Stomach (tissue), 8 donors: ENCODE measurements at regions not wholly inside any gene's neighbourhood (a gene's known extent, or its start where the extent isn't known, plus 50 kb on each side); places are given as distances from the start of the nearest gene placed in this dataset.
"Not testable (repeated sequence)": the region's sequence is repeated elsewhere in the genome, so short reads cannot be mapped to it uniquely, and the experiment has no call there.

Experiments
- DNase-seq, 2 donors: peaks; one replicate each; pipeline versions ENCODE4 v3.0.0 to v3.0.0-alpha.2; 2013 to 2019
- H3K27ac ChIP-seq, 5 donors: fragments of 200-600 bp in 4 of 5; sonication (generic) in 4 of 5; one replicate each; pipeline ENCODE4 v1.5.1; 2013 to 2019; ENCODE audit warnings: mild to moderate bottlenecking in 1 of 5, moderate library complexity in 1 of 5
- H3K27me3 ChIP-seq, 3 donors: fragments of 200-600 bp; sonication (generic); one replicate each; pipeline ENCODE4 v1.5.1; 2017 to 2019; ENCODE audit warnings: mixed run types in 1 of 3
- H3K36me3 ChIP-seq, 4 donors: fragments of 200-600 bp; sonication (generic); 1 replicate in 3 of 4; 2 replicates in 1 of 4; pipeline ENCODE4 v1.5.1; 2016 to 2019
- H3K4me1 ChIP-seq, 4 donors: fragments of 200-600 bp; sonication (generic); one replicate each; pipeline ENCODE4 v1.5.1; 2016 to 2019
- H3K4me3 ChIP-seq, 4 donors: fragments of 200-600 bp; sonication (generic) in 3 of 4; one replicate each; pipeline ENCODE4 v1.5.1; 2016 to 2019; ENCODE audit warnings: mild to moderate bottlenecking in 1 of 4
- H3K9me3 ChIP-seq, 4 donors: fragments of 200-600 bp; sonication (generic); one replicate each; pipeline ENCODE4 v1.5.1; 2016 to 2019
- EP300 ChIP-seq: sonication (generic); formaldehyde crosslinking; IDR thresholded peaks from one replicate; pipeline ENCODE4 v1.6.1; 2017; ENCODE audit warnings: antibody characterized with exemption
- POLR2A ChIP-seq, 4 donors: fragments of 450-650 bp; IDR thresholded peaks; one replicate each; pipeline ENCODE4 v1.6.1; 2016; ENCODE audit warnings: antibody characterized with exemption in 4 of 4, control low read depth in 2 of 4, mild to moderate bottlenecking in 1 of 4, moderate library complexity in 1 of 4
- POLR2AphosphoS5 ChIP-seq, 3 donors: sonication (generic); formaldehyde crosslinking; IDR thresholded peaks; one replicate each; pipeline ENCODE4 v1.6.1; 2016; ENCODE audit warnings: antibody characterized with exemption in 3 of 3
- WGBS, 5 donors: extraction: QIAGEN DNeasy Blood & Tissue Kit in 3 of 5; methylation state at CpG; one replicate each; pipeline versions ENCODE4 v1.1.5 to v1.1.7; 2013 to 2018; 5-methylcytosine and 5-hydroxymethylcytosine counted together
- intact Hi-C: fragments of 100-400 bp; cut with DNase I; formaldehyde crosslinking; loops from one replicate; pipeline ENCODE4 v1.15.1; 2023; ENCODE audit warnings: low total_unique reads
- TF ChIP-seq, protein P1 (sequence below), 7 experiments: fragments of 450-650 bp in 4 of 7; fragments of 200-600 bp in 3 of 7; sonication (generic) in 3 of 7; IDR thresholded peaks; one replicate each; pipeline ENCODE4 v1.5.1; 2016 to 2019; ENCODE audit warnings: antibody characterized with exemption in 7 of 7, control low read depth in 2 of 7, mild to moderate bottlenecking in 1 of 7
- donor health status: healthy with polysubstance abuse.
- donor health status: Bipolar disorder and iron deficiency.
- donor health status: healthy.

DNA sequence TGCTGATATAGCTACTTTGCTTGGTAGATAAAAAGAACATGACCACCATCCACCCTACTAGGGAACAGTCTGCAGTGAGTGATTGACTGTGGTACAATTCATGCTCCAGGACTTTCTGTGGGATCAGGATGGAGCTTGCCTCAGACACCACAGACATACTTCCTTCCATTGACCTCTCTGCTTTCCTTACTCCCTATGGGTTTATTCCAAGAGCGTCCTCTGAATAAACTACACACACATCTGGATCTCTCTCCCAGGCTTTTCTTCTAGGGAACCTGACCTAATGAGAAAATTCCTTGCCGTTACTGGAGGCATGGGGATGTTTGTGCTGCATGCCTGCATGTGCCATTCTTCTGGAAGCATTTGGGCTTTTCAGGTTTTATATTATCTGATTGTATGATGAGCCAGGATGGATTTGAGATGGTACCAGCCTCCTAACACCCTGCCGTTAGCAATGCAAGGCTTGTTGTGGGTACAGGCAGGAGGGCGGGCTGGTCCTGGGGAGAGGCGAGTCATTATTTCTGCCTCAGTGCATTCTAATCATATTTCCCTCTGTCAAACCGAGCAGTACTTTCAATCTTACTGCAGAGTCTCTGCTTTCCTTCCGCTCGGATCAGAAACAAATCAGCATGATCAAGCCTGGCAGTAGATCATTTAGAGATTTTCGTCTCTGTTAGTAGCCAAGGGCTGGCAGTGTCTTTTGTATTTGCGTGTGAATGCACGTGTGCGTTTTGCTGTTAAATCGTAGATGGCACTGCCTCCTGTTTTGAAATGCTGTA is 279.2 kb downstream of the PDCD6IP start:
- H3K4me3 ChIP-seq = no peak overlapping the region
- H3K4me1 ChIP-seq = no peaks in the 10 kb centered on the region
- H3K27ac ChIP-seq = no peak overlapping the region
- intact Hi-C loops = no loop called here
- DNase-seq = no peak
- H3K9me3 ChIP-seq = no peaks in the 10 kb centered on the region
- no peaks in the 10 kb centered on the region for H3K36me3 ChIP-seq
- 76 to 84% (median 79%) methylated on average over 13 of the region's 13 CpGs for WGBS, 5 donors
- TF ChIP-seq, protein P1, sequence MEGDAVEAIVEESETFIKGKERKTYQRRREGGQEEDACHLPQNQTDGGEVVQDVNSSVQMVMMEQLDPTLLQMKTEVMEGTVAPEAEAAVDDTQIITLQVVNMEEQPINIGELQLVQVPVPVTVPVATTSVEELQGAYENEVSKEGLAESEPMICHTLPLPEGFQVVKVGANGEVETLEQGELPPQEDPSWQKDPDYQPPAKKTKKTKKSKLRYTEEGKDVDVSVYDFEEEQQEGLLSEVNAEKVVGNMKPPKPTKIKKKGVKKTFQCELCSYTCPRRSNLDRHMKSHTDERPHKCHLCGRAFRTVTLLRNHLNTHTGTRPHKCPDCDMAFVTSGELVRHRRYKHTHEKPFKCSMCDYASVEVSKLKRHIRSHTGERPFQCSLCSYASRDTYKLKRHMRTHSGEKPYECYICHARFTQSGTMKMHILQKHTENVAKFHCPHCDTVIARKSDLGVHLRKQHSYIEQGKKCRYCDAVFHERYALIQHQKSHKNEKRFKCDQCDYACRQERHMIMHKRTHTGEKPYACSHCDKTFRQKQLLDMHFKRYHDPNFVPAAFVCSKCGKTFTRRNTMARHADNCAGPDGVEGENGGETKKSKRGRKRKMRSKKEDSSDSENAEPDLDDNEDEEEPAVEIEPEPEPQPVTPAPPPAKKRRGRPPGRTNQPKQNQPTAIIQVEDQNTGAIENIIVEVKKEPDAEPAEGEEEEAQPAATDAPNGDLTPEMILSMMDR (IDR thresholded peaks at IDR 0.05) = no peak
- TF ChIP-seq POLR2A (IDR thresholded peaks at IDR 0.05) (no peak), POLR2AphosphoS5 (IDR thresholded peaks at IDR 0.05) (no peak), EP300 (no peak)
- no peaks in the 10 kb centered on the region for H3K27me3 ChIP-seq

DNA sequence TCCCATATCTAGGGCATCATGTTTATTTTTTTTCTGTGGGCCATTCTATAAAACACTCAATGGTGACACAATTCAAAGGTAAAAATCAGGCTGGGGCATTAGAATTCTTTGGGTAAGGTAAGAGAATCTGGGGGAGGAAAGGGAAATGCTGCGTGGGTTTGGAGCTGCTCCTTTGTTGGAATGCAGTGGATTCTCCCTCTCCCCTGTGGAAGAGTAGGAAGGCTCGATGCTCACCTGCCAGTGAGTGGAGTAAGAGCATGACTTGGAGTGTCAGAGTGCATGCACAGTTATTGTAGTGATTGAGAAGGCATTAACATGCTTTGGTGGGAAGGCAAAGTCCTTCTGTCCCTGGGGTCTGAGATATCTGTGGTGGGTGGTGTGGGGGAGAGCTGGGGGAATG is 280.0 kb downstream of the PDCD6IP start:
- TF ChIP-seq EP300 (no peak), POLR2AphosphoS5 (IDR thresholded peaks at IDR 0.05) (no peak), POLR2A (IDR thresholded peaks at IDR 0.05) (no peak)
- TF ChIP-seq, protein P1 (IDR thresholded peaks at IDR 0.05) = no peak
- WGBS, 5 donors = 44 to 74% (median 73%) methylated on average over 2 of the region's 2 CpGs
- Histone ChIP-seq H3K27ac (no peak overlapping the region), H3K9me3 (no peaks in the 10 kb centered on the region), H3K27me3 (no peaks in the 10 kb centered on the region), H3K4me1 (no peaks in the 10 kb centered on the region), H3K4me3 (no peak overlapping the region), H3K36me3 (no peaks in the 10 kb centered on the region)
- no peak for DNase-seq
- intact Hi-C loops = no loop called here

DNA sequence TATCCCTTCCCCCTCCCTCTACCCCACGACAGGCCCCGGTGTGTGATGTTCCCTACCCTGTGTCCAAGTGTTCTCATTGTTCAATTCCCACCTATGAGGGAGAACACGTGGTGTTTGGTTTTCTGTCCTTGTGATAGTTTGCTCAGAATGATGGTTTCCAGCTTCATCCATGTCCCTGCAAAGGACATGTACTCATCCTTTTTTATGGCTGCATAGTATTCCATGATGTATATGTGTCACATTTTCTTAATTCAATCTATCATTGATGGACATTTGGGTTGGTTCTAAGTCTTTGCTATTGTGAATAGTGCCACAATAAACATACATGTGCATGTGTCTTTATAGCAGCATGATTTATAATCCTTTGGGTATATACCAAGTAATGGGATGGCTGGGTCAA is 281.4 kb downstream of the PDCD6IP start:
- H3K36me3 ChIP-seq, H3K27ac ChIP-seq, H3K27me3 ChIP-seq, DNase-seq, H3K4me3 ChIP-seq, intact Hi-C loops, H3K4me1 ChIP-seq, H3K9me3 ChIP-seq: not testable (repeated sequence)
- 80 to 94% (median 92%) methylated on average over 3 of the region's 3 CpGs for WGBS, 5 donors

DNA sequence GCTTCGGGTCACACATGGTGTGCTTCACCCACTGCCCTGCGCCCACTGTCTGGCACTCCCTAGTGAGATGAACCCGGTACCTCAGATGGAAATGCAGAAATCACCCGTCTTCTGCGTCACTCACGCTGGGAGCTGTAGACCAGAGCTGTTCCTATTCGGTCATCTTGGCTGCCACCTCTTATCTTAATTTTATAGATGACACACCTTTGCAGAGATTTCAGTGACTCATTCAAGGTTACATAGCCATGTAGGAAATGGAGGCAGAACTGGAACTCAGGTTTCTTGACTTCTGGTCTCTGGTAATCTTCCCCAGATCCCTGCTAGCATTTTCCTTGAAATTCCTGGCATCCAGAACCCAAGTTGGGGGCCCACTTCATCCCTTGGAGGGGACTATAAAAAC is 291.9 kb downstream of the PDCD6IP start:
- H3K36me3 ChIP-seq, H3K4me1 ChIP-seq, H3K27ac ChIP-seq, intact Hi-C loops, DNase-seq, H3K27me3 ChIP-seq, H3K4me3 ChIP-seq: not testable (repeated sequence)
- WGBS, 5 donors = 91 to 97% (median 92%) methylated on average over 7 of the region's 7 CpGs
- peaks cover 0 to 12% (median 9%) of the 10 kb centered on the region in 4 donors for H3K9me3 ChIP-seq

DNA sequence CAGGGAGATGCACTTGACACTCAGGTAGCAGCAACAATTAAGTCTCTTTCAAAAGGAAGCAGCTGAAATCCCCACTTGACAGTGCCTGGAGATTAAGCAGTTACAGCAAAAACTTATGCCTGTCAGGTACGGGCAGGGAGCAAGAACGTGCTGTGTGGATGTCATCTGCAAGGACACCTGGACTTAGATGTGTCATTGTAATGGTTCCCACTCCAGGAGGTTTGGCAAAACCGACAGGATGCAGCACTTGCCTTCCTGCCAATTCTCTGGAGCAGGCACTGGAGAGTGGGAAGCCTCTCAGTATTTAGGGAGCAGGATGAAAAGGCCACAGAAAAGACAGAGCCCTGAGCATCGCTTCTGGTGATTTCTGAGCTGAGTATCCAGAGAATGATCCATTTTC is 292.4 kb downstream of the PDCD6IP start:
- Histone ChIP-seq H3K9me3 (peaks cover 0 to 9% (median 6%) of the 10 kb centered on the region in 4 donors), H3K27me3 (no peaks in the 10 kb centered on the region), H3K4me1 (no peaks in the 10 kb centered on the region), H3K4me3 (no peak overlapping the region), H3K36me3 (no peaks in the 10 kb centered on the region), H3K27ac (no peak overlapping the region)
- DNase-seq = no peak
- TF ChIP-seq, protein P1 (IDR thresholded peaks at IDR 0.05) = no peak
- TF ChIP-seq POLR2A (IDR thresholded peaks at IDR 0.05) = no peak
- TF ChIP-seq EP300 = no peak
- TF ChIP-seq POLR2AphosphoS5 (IDR thresholded peaks at IDR 0.05) = no peak
- WGBS, 5 donors = 73 to 76% (median 75%) methylated on average over 4 of the region's 4 CpGs
- intact Hi-C loops = no loop called here

DNA sequence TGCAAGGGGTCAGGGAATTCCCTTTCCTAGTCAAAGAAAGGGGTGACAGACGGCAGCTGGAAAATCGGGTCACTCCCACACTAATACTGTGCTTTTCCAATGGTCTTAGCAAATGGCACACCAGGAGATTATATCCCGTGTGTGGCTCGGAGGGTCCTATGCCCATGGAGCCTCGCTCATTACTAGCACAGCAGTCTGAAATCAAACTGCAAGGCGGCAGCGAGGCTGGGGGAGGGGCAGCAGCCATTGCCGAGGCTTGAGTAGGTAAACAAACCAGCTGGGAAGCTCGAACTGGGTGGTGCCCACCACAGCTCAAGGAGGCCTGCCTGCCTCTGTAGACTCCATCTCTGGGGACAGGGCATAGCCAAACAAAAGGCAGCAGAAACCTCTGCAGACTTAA is 295.9 kb downstream of the PDCD6IP start:
- intact Hi-C loops, H3K27ac ChIP-seq, H3K4me1 ChIP-seq, H3K36me3 ChIP-seq, H3K9me3 ChIP-seq, DNase-seq, H3K27me3 ChIP-seq, H3K4me3 ChIP-seq: not testable (repeated sequence)
- 83 to 89% (median 87%) methylated on average over 9 of the region's 9 CpGs for WGBS, 5 donors
